AG04449 (cell line): ENCODE measurements at regions not wholly inside any gene's neighbourhood (a gene's known extent, or its start where the extent isn't known, plus 50 kb on each side); places are given as distances from the start of the nearest gene placed in this dataset.

Experiments
- CTCF ChIA-PET: fragments of 350-600 bp; formaldehyde crosslinking; extraction: SDS; loops from one replicate; lab custom pipeline; 2021; ENCODE audit warnings: antibody characterized with exemption; lab: Yijun Ruan, JAX
- POLR2A ChIA-PET: fragments of 400-600, 350-600 bp; formaldehyde crosslinking; extraction: SDS; loops from one replicate; lab custom pipeline; 2020; ENCODE audit warnings: antibody characterized with exemption, inconsistent platforms; lab: Yijun Ruan, JAX
- DNase-seq: peaks from one replicate; pipeline ENCODE4 v3.0.0-alpha.2; 2010; ENCODE audit warnings: low read depth, low spot score
- H3K4me3 ChIP-seq: 2 replicates; pipeline ENCODE4 v1.5.1; 2011; ENCODE audit warnings: low read depth, mild to moderate bottlenecking, control low read depth, low read length
- TF ChIP-seq, protein P1 (sequence below): IDR thresholded peaks from one replicate; pipeline ENCODE4 v1.5.1; 2011; ENCODE audit warnings: mild to moderate bottlenecking, moderate library complexity, low read length, control low read depth, inconsistent platforms; ENCODE audit not compliant: insufficient read depth; ENCODE audit errors: missing control alignments

DNA sequence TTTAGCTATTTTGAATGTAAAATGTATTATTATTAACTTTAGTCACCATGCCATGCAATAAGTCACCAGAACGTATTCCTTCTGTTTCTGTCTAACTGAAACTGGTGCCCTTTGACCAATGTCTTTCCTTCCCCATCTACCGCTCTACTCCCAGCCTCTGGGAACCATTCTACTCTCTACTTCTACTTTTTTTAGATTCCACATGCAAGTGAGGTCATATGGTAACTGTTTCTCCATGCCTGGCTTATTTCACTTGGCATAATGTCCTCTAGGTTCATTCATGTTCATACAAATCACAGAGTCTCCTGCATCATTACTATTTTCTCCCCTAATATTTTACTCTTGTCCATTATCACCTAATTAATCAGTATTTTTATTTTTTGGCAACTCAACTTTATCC, 160.1 kb downstream of the TMX1 start:
- no peak overlapping the region for H3K4me3 ChIP-seq
- TF ChIP-seq, protein P1, sequence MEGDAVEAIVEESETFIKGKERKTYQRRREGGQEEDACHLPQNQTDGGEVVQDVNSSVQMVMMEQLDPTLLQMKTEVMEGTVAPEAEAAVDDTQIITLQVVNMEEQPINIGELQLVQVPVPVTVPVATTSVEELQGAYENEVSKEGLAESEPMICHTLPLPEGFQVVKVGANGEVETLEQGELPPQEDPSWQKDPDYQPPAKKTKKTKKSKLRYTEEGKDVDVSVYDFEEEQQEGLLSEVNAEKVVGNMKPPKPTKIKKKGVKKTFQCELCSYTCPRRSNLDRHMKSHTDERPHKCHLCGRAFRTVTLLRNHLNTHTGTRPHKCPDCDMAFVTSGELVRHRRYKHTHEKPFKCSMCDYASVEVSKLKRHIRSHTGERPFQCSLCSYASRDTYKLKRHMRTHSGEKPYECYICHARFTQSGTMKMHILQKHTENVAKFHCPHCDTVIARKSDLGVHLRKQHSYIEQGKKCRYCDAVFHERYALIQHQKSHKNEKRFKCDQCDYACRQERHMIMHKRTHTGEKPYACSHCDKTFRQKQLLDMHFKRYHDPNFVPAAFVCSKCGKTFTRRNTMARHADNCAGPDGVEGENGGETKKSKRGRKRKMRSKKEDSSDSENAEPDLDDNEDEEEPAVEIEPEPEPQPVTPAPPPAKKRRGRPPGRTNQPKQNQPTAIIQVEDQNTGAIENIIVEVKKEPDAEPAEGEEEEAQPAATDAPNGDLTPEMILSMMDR = no peak
- CTCF ChIA-PET = interaction anchor here (0.9 kb wide), 1 partner anchor 13 kb away, joined by 3 read pairs; no protein-coding TSS in a partner anchor
- POLR2A ChIA-PET = no interaction called here
- no peak for DNase-seq

DNA sequence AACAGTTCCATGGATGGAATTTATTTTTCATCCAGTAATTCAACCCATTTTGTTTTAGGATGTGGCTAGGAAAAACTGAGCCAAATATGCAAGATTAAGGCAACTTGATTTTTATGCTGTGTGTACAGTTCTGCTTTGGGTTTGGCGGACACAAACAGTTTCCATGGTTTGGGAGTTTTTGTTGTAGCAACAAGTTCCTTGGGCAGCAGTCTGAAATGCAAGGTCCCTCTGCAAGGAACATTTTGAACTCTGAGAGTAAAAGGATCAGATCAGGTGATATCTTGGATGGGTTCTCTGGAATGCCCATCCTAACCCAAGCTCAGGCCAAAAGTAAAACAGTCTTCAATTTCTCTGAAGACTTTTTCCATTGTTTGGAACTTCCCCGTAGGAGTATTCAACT, 161.2 kb downstream of the TMX1 start:
- TF ChIP-seq, protein P1 = no peak
- ChIA-PET POLR2A (no interaction called here), CTCF (no interaction called here)
- no peak overlapping the region for H3K4me3 ChIP-seq
- no peak for DNase-seq

DNA sequence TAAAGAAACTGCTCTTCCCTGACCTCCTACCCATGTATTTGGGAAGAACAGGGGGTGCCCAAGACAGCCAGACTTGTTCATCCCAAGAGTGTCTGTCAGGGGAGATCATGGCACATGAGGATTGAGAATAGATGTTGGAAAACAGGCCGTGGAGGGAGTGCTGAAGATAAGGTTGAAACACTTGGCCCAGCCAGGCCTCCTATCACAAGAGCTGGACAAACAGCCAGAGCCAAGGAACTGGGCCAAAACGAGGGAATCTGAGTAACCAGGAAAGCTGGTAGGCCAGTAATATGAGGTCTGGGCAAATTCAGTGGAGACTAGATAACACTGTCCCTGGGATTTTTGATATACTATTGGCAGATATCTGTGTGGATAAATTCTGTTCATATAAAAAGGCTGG, 161.7 kb downstream of the TMX1 start:
- no peak for DNase-seq
- no peak overlapping the region for H3K4me3 ChIP-seq
- CTCF ChIA-PET = no interaction called here
- TF ChIP-seq, protein P1 = no peak
- POLR2A ChIA-PET = no interaction called here

DNA sequence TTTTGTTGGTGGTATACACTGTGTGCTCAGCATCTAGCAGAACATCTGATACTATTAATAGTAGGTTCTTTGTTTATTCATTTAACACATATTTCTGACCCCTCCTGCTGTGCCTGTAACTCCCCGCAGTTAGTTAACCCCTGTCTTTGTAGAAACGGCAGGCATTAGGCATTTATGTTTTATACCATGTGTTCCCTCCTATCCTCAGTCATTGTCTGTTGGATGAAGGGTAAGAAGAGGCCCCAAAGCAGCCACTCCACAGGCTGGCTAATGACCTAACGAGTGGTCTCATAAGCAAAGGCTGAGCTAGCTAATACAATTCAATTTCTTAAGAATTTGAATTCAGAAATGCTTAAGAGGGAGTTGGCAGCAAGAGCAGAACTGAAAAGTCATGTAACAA, 170.8 kb downstream of the TMX1 start:
- no peak overlapping the region for H3K4me3 ChIP-seq
- ChIA-PET CTCF (no interaction called here), POLR2A (no interaction called here)
- DNase-seq = no peak
- TF ChIP-seq, protein P1 = no peak

DNA sequence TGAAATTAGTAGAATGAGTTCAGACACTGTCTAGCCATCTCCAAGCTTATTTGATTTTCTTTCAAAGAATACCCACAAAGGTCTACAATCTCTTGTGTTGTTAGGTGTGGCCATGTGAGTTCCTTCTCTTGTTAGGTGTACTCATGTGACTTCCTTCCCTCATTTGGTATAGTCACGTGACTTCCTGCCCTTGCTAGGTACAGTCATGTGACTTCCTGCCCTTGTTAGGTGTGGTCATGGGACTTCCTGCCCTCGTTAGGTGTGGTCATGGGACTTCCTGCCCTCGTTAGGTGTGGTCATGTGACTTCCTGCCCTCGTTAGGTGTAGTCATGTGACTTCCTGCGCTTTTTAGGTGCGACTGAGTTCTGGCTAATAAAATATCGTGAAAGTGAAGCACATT, 179.6 kb downstream of the TMX1 start:
- CTCF ChIA-PET = no interaction called here
- POLR2A ChIA-PET = no interaction called here
- TF ChIP-seq, protein P1 = no peak
- DNase-seq = no peak
- H3K4me3 ChIP-seq = no peak overlapping the region

DNA sequence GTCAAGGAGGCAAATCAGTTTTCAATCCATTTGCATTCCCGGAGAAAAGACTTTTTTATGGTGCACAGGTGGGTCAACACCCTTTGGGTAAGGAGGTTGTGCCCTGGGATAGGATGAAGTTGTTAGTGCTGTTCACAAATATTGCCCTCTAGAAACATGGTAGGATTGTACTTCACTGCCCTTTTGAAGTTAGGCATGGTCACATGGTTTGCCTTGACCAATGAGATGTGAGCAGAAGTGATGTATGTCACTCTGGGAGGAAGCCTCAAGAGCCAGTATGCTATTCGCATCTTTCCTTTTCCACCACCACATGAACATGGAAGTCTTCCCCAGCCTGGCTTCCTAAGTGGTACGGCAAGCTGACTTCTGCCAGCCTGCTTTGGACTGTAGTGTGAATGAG, 182.7 kb downstream of the TMX1 start:
- DNase-seq = no peak
- no peak overlapping the region for H3K4me3 ChIP-seq
- TF ChIP-seq, protein P1 = no peak
- ChIA-PET POLR2A (no interaction called here), CTCF (interaction anchor here (0.6 to 1.1 kb wide), 3 partner anchors 11 to 198 kb away, joined by 3 to 4 read pairs (median 3); no protein-coding TSS in a partner anchor)
